IMR-90 (cell line): ENCODE measurements at regions not wholly inside any gene's neighbourhood (a gene's known extent, or its start where the extent isn't known, plus 50 kb on each side); places are given as distances from the start of the nearest gene placed in this dataset.

Experiments used
- ATAC-seq: fragments of 200-7000 bp; cut with Tn5 transposase; 2 replicates; pipeline ENCODE4 v1.9.1; 2020; ENCODE audit warnings: low read depth, mild to moderate bottlenecking, moderate library complexity
- BruUV-seq: library from RNA; stranded (reverse); fragments of 400-500 nt; replicated peaks from 2 replicates; lab custom pipeline; 2021; lab: Mats Ljungman, UMichigan
- CTCF ChIA-PET: fragments of 300-600 bp; formaldehyde crosslinking; extraction: SDS; loops from one replicate; lab custom pipeline; 2021; ENCODE audit warnings: antibody characterized with exemption; lab: Yijun Ruan, JAX
- POLR2A ChIA-PET: fragments of 300-600 bp; sonication (Branson Sonifier 250); formaldehyde crosslinking; loops from one replicate; lab custom pipeline; 2022; ENCODE audit warnings: antibody characterized with exemption; ENCODE audit not compliant: unreplicated experiment; lab: Charles Lee
- DNase-seq: peaks from one replicate; pipeline ENCODE4 v3.0.0; 2013
- H2AFZ ChIP-seq: replicated peaks from 2 replicates; pipeline ENCODE3; 2013; ENCODE audit warnings: low read length, mild to moderate bottlenecking; ENCODE audit not compliant: poor library complexity
- H2AK5ac ChIP-seq: 2 replicates; pipeline ENCODE4 v1.6.1; 2013; ENCODE audit warnings: low read depth, low read length, inconsistent platforms
- H2AK9ac ChIP-seq: replicated peaks from 2 replicates; pipeline ENCODE3; 2013; ENCODE audit warnings: mild to moderate bottlenecking, low read depth, low read length, moderate library complexity; ENCODE audit not compliant: poor library complexity
- H2BK120ac ChIP-seq: 2 replicates; pipeline ENCODE4 v1.6.1; 2013; ENCODE audit warnings: low read depth, low read length, inconsistent platforms
- H2BK15ac ChIP-seq: 3 replicates; pipeline ENCODE4 v1.6.1; 2013; ENCODE audit warnings: low read depth, low read length, inconsistent platforms
- H2BK20ac ChIP-seq: 2 replicates; pipeline ENCODE4 v1.6.1; 2013; ENCODE audit warnings: low read depth, mild to moderate bottlenecking, inconsistent platforms, low read length, moderate library complexity
- H2BK5ac ChIP-seq: 2 replicates; pipeline ENCODE4 v1.6.1; 2013; ENCODE audit warnings: mild to moderate bottlenecking, low read depth, low read length, inconsistent platforms; ENCODE audit not compliant: poor library complexity, severe bottlenecking
- H3K14ac ChIP-seq: replicated peaks from 2 replicates; pipeline ENCODE4 v1.6.1; 2013; ENCODE audit warnings: low read depth, low read length, inconsistent platforms
- H3K18ac ChIP-seq: 2 replicates; pipeline ENCODE4 v1.6.1; 2013; ENCODE audit warnings: low read depth, low read length, control low read depth
- H3K23ac ChIP-seq: 2 replicates; pipeline ENCODE4 v1.6.1; 2013; ENCODE audit warnings: low read depth, low read length, inconsistent platforms
- H3K27ac ChIP-seq: 2 replicates; pipeline ENCODE4 v1.5.1; 2013; ENCODE audit warnings: mild to moderate bottlenecking, control low read depth, low read length; ENCODE audit not compliant: insufficient read depth
- H3K27me3 ChIP-seq: 2 replicates; pipeline ENCODE4 v1.6.1; 2013; ENCODE audit warnings: low read length; ENCODE audit not compliant: control insufficient read depth, insufficient read depth
- H3K36me3 ChIP-seq: 2 replicates; pipeline ENCODE4 v1.6.1; 2013; ENCODE audit warnings: low read length, mixed read lengths; ENCODE audit not compliant: control insufficient read depth, insufficient read depth
- H3K4ac ChIP-seq: 2 replicates; pipeline ENCODE4 v1.6.1; 2013; ENCODE audit warnings: low read depth, low read length, inconsistent platforms
- H3K4me1 ChIP-seq: 2 replicates; pipeline ENCODE4 v1.6.1; 2013; ENCODE audit warnings: low read length, mixed read lengths; ENCODE audit not compliant: control insufficient read depth, insufficient read depth
- H3K4me2 ChIP-seq: 2 replicates; pipeline ENCODE4 v1.6.1; 2013; ENCODE audit warnings: low read depth, mild to moderate bottlenecking, control low read depth, low read length, moderate library complexity
- H3K4me3 ChIP-seq: 2 replicates; pipeline ENCODE4 v1.5.1; 2013; ENCODE audit warnings: low read depth, mild to moderate bottlenecking, control low read depth, low read length, moderate library complexity; ENCODE audit not compliant: insufficient read depth
- H3K56ac ChIP-seq: 2 replicates; pipeline ENCODE4 v1.6.1; 2013; ENCODE audit warnings: low read length, inconsistent platforms; ENCODE audit not compliant: insufficient read depth; ENCODE audit errors: extremely low read depth
- H3K79me1 ChIP-seq, 2 experiments: 2 replicates each; pipeline ENCODE4 v1.6.1; 2013; ENCODE audit warnings: low read length in 2 of 2, inconsistent platforms in 1 of 2, low read depth in 1 of 2
- H3K9ac ChIP-seq: 2 replicates; pipeline ENCODE4 v1.6.1; 2013; ENCODE audit warnings: low read depth, low read length, control low read depth
- H3K9me1 ChIP-seq: 2 replicates; pipeline ENCODE4 v1.6.1; 2013; ENCODE audit warnings: low read length, inconsistent platforms; ENCODE audit not compliant: insufficient read depth
- H3K9me3 ChIP-seq: 2 replicates; pipeline ENCODE4 v1.6.1; 2013; ENCODE audit warnings: low read length; ENCODE audit not compliant: control insufficient read depth, insufficient read depth
- H4K20me1 ChIP-seq: 2 replicates; pipeline ENCODE4 v1.6.1; 2013; ENCODE audit warnings: low read length, inconsistent platforms; ENCODE audit not compliant: insufficient read depth
- H4K5ac ChIP-seq: 2 replicates; pipeline ENCODE4 v1.6.1; 2013; ENCODE audit warnings: mild to moderate bottlenecking, low read depth, low read length, control low read depth
- H4K8ac ChIP-seq, 2 experiments: 2 replicates each; pipeline ENCODE4 v1.6.1; 2013; ENCODE audit warnings: low read depth in 2 of 2, low read length in 2 of 2, control low read depth in 1 of 2, inconsistent platforms in 1 of 2
- H4K91ac ChIP-seq: 2 replicates; pipeline ENCODE4 v1.6.1; 2013; ENCODE audit warnings: low read depth, low read length, inconsistent platforms; ENCODE audit not compliant: insufficient read depth
- MAFK ChIP-seq: IDR thresholded peaks from 2 replicates; pipeline ENCODE4 v1.6.1; 2012; ENCODE audit warnings: low read depth, low read length, improper control_type of control experiment
- RFX5 ChIP-seq: IDR thresholded peaks from 2 replicates; pipeline ENCODE4 v1.8.0; 2012; ENCODE audit warnings: low read depth, mild to moderate bottlenecking, low read length, moderate library complexity
- SMC3 ChIP-seq: fragments of 150-350 bp; IDR thresholded peaks from 2 replicates; pipeline ENCODE4 v1.6.1; 2016; ENCODE audit warnings: low read depth, mild to moderate bottlenecking, antibody characterized with exemption, low read length, moderate library complexity
- WGBS, 2 experiments: methylation state at CpG; one replicate each; pipeline versions ENCODE4 v1.1.5 to v1.1.7; 2013; ENCODE audit warnings: missing lambda C conversion rate in 2 of 2; ENCODE audit not compliant: insufficient read length in 1 of 2; ENCODE audit errors: extremely low coverage in 2 of 2; 5-methylcytosine and 5-hydroxymethylcytosine counted together
- dilution Hi-C: fragments of 300-500 bp; cut with HindIII; formaldehyde crosslinking; loops from one replicate; pipeline ENCODE4 v1.14.3; 2018; ENCODE audit warnings: low sequenced_read_pairs; ENCODE audit not compliant: unreplicated experiment
- in situ Hi-C: fragments of 300-500 bp; cut with MboI; formaldehyde crosslinking; loops from 3 replicates; pipeline ENCODE4 v1.14.3; 2019; ENCODE audit warnings: low sequenced_read_pairs, inconsistent platforms, mixed read lengths
- intact Hi-C: fragments of 100-400 bp; cut with micrococcal nuclease; formaldehyde crosslinking; loops from 2 replicates; pipeline ENCODE4 v1.10.0; 2022

- no CpG with 5 or more reads among the region's 6 CpGs for WGBS, 2 experiments
- ATAC-seq = no peak
These were observed 322.5 kb downstream of the LPIN1 start for GRCh38 chr2:12068796-12069538.

More at GRCh38 chr2:12068796-12069538, 322.5 kb downstream of the LPIN1 start:
- H2BK120ac ChIP-seq = no peak overlapping the region
- no peak overlapping the region for H2BK15ac ChIP-seq
- H3K14ac ChIP-seq = no peak overlapping the region
- BruUV-seq = no TSS peak
- peaks cover 5% of the 10 kb centered on the region for H3K4me1 ChIP-seq
- CTCF ChIA-PET = no interaction called here
- POLR2A ChIA-PET = no interaction called here
- no peaks in the 10 kb centered on the region for H4K20me1 ChIP-seq
- no peaks in the 10 kb centered on the region for H3K9me3 ChIP-seq
- intact Hi-C loops = no loop called here
- H3K36me3 ChIP-seq = no peaks in the 10 kb centered on the region
- H3K56ac ChIP-seq = no peak overlapping the region
- no peaks in the 10 kb centered on the region for H3K27me3 ChIP-seq
- H2BK5ac ChIP-seq = no peak overlapping the region
- no peak overlapping the region for H3K27ac ChIP-seq
- no peaks in the 10 kb centered on the region for H3K79me1 ChIP-seq
- no peaks in the 10 kb centered on the region for H3K9me1 ChIP-seq
- H3K9ac ChIP-seq = no peak overlapping the region
- H3K4me2 ChIP-seq = no peak overlapping the region
- H4K5ac ChIP-seq = no peak overlapping the region; the same call in 1 of the 2 replicates
- no peak overlapping the region for H4K91ac ChIP-seq
- dilution Hi-C loops = no loop called here
- TF ChIP-seq RFX5 (no peak), SMC3 (no peak), MAFK (peak; percentile 72)
- no peak overlapping the region for H2AK5ac ChIP-seq
- no peak overlapping the region for H3K4me3 ChIP-seq
- H3K23ac ChIP-seq = no peak overlapping the region
- no peak overlapping the region for H3K18ac ChIP-seq
- H4K8ac ChIP-seq = no peak overlapping the region
- in situ Hi-C loops = no loop called here
- H2BK20ac ChIP-seq = no peak overlapping the region
- no peak overlapping the region for H3K4ac ChIP-seq
- DNase-seq = no peak
- no peak overlapping the region for H2AFZ ChIP-seq
- no peak overlapping the region for H2AK9ac ChIP-seq
